Endodermal cell (in vitro differentiated cells): ENCODE measurements at regions not wholly inside any gene's neighbourhood (a gene's known extent, or its start where the extent isn't known, plus 50 kb on each side); places are given as distances from the start of the nearest gene placed in this dataset.
"Not testable (repeated sequence)": the region's sequence is repeated elsewhere in the genome, so short reads cannot be mapped to it uniquely, and the experiment has no call there.

Experiments used
- DNase-seq: peaks from one replicate; pipeline ENCODE4 v3.0.0-alpha.2; 2017
- H3K27ac ChIP-seq: 2 replicates; pipeline ENCODE4 v1.5.1; 2013; ENCODE audit warnings: mild to moderate bottlenecking, low read depth, low read length, moderate library complexity
- H3K27me3 ChIP-seq: 2 replicates; pipeline ENCODE4 v1.6.1; 2013; ENCODE audit warnings: mild to moderate bottlenecking, low read length, moderate library complexity; ENCODE audit not compliant: insufficient read depth, control insufficient read depth, poor library complexity, severe bottlenecking
- H3K36me3 ChIP-seq: 2 replicates; pipeline ENCODE4 v1.7.0; 2013; ENCODE audit warnings: mild to moderate bottlenecking, low read length, moderate library complexity; ENCODE audit not compliant: control insufficient read depth, insufficient read depth
- H3K4me1 ChIP-seq: one replicate; pipeline ENCODE4 v1.7.0; 2013; ENCODE audit warnings: low read length; ENCODE audit not compliant: control insufficient read depth, insufficient read depth
- H3K4me3 ChIP-seq: 2 replicates; pipeline ENCODE4 v1.5.1; 2013; ENCODE audit warnings: mild to moderate bottlenecking, low read length, moderate library complexity
- H3K9ac ChIP-seq: 2 replicates; pipeline ENCODE4 v1.6.1; 2013; ENCODE audit warnings: mild to moderate bottlenecking, low read length, moderate library complexity; ENCODE audit not compliant: poor library complexity, severe bottlenecking; ENCODE audit errors: extremely low read depth
- H3K9me3 ChIP-seq: 2 replicates; pipeline ENCODE4 v1.6.1; 2013; ENCODE audit warnings: mild to moderate bottlenecking, low read length, moderate library complexity; ENCODE audit not compliant: control insufficient read depth
- H3K27ac Mint-ChIP-seq: 2 replicates; pipeline ENCODE4 v1.8.0; 2020; ENCODE audit warnings: mixed read lengths
- H3K27me3 Mint-ChIP-seq: 2 replicates; pipeline ENCODE4 v1.8.0; 2021; ENCODE audit warnings: mild to moderate bottlenecking, mixed read lengths; ENCODE audit not compliant: insufficient read depth
- H3K36me3 Mint-ChIP-seq: 2 replicates; pipeline ENCODE4 v1.8.0; 2020; ENCODE audit warnings: low read depth, mixed read lengths
- H3K4me1 Mint-ChIP-seq: 2 replicates; pipeline ENCODE4 v1.8.0; 2020; ENCODE audit warnings: mixed read lengths
- H3K4me3 Mint-ChIP-seq: 2 replicates; pipeline ENCODE4 v1.8.0; 2020; ENCODE audit warnings: mild to moderate bottlenecking, moderate library complexity, mixed read lengths
- H3K9me3 Mint-ChIP-seq: 2 replicates; pipeline ENCODE4 v1.8.0; 2020; ENCODE audit warnings: mild to moderate bottlenecking, mixed read lengths
- WGBS, 2 experiments: methylation state at CpG; one replicate each; pipeline versions ENCODE4 v1.1.5 to v1.1.7; 2013; ENCODE audit warnings: missing lambda C conversion rate in 2 of 2, mixed read lengths in 1 of 2; ENCODE audit not compliant: insufficient coverage in 1 of 2, insufficient read length in 1 of 2; 5-methylcytosine and 5-hydroxymethylcytosine counted together
- TF ChIP-seq, protein P1 (sequence below): fragments of 200-600 bp; sonication (generic); conservative IDR thresholded peaks from 2 replicates; pipeline ENCODE4 v1.5.0; 2021; ENCODE audit warnings: antibody characterized with exemption, mild to moderate bottlenecking

DNA sequence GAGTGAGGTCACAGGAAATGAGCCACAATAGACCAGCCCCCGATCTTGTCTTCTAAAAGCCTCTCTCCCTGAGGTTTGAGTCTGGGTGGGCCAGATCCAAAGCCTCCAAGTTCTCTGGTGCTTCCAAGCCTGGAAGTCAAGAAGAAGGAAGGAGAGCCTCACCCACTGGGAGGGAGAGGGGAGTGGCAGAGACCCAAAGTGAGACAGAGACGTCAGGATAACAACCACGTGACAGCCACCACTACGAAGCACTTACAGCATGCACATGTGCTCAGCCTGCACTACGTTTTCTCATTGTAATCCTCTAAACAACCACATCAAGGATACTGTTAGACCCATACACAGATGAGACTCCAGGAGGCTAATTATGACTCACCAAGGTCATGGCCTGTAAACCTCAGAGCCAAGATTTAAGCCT lies 197.3 kb upstream of the LINGO1 start:
- H3K4me3 Mint-ChIP-seq = no peak overlapping the region
- H3K36me3 ChIP-seq = no peaks in the 10 kb centered on the region
- H3K9ac ChIP-seq = no peak overlapping the region
- no peaks in the 10 kb centered on the region for H3K4me1 Mint-ChIP-seq
- peak; percentile 29 for DNase-seq
- TF ChIP-seq, protein P1, sequence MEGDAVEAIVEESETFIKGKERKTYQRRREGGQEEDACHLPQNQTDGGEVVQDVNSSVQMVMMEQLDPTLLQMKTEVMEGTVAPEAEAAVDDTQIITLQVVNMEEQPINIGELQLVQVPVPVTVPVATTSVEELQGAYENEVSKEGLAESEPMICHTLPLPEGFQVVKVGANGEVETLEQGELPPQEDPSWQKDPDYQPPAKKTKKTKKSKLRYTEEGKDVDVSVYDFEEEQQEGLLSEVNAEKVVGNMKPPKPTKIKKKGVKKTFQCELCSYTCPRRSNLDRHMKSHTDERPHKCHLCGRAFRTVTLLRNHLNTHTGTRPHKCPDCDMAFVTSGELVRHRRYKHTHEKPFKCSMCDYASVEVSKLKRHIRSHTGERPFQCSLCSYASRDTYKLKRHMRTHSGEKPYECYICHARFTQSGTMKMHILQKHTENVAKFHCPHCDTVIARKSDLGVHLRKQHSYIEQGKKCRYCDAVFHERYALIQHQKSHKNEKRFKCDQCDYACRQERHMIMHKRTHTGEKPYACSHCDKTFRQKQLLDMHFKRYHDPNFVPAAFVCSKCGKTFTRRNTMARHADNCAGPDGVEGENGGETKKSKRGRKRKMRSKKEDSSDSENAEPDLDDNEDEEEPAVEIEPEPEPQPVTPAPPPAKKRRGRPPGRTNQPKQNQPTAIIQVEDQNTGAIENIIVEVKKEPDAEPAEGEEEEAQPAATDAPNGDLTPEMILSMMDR = no peak
- no peak overlapping the region for H3K27ac ChIP-seq
- H3K27ac Mint-ChIP-seq = no peak overlapping the region
- 78 to 84% methylated on average over 2 to 5 of the region's 5 CpGs for WGBS, 2 experiments
- no peaks in the 10 kb centered on the region for H3K36me3 Mint-ChIP-seq
- no peak overlapping the region for H3K4me3 ChIP-seq
- H3K9me3 Mint-ChIP-seq = no peaks in the 10 kb centered on the region
- no peaks in the 10 kb centered on the region for H3K27me3 ChIP-seq
- no peaks in the 10 kb centered on the region for H3K4me1 ChIP-seq
- H3K9me3 ChIP-seq = no peaks in the 10 kb centered on the region
- H3K27me3 Mint-ChIP-seq = no peaks in the 10 kb centered on the region

DNA sequence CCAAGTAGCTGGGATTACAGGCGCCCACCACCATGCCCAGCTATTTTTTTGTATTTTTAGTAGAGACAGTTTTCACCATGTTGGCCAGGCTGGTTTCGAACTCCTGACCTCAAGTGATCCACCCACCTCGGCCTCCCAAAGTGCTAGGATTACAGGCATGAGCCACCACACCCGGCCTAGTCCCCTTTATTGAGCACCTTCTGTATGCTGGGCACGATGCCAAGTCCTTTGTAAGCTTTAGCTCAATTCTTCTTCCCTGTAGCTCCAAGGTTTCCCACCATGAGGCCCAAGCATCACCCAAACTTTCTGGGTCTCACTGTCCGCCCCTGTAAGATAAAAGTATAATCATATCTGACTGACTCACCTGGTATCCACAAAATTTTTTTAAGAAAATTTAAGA lies 196.6 kb upstream of the LINGO1 start:
- WGBS, 2 experiments = 83 to 87% methylated on average over 4 to 6 of the region's 6 CpGs

DNA sequence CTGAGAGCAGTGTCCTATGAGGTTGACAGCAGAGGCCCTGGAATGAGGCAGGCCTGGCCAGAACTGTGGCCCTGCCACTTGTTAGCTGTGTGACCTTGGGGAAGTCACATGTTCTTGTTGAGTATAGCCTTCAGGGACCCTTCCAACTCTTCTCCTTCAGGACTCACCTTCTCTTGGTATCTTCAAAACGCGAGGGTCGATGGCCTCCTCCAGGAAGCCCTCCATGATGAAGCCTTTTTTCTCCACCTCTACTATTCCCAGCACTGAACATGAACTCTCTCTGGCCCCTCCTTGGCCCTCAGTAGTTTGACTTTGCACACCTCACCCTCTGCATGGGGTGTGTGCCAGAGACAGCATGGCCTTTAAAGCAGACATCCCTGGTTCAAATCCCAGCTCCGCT lies 195.1 kb upstream of the LINGO1 start:
- H3K36me3 ChIP-seq = no peaks in the 10 kb centered on the region
- no peak overlapping the region for H3K27ac Mint-ChIP-seq

More for the DNA sequence above, 196.6 kb upstream of the LINGO1 start:
- H3K27me3 Mint-ChIP-seq, H3K4me1 ChIP-seq, H3K9me3 Mint-ChIP-seq, H3K4me1 Mint-ChIP-seq, H3K36me3 Mint-ChIP-seq, DNase-seq, H3K36me3 ChIP-seq, H3K4me3 ChIP-seq, H3K9ac ChIP-seq, H3K9me3 ChIP-seq, H3K27me3 ChIP-seq, H3K27ac Mint-ChIP-seq, H3K27ac ChIP-seq, H3K4me3 Mint-ChIP-seq: not testable (repeated sequence)

More for the DNA sequence above, 195.1 kb upstream of the LINGO1 start:
- no peak for DNase-seq
- Mint-ChIP-seq H3K4me1 (no peaks in the 10 kb centered on the region), H3K27me3 (peaks cover 4% of the 10 kb centered on the region), H3K4me3 (no peak overlapping the region), H3K36me3 (no peaks in the 10 kb centered on the region), H3K9me3 (no peaks in the 10 kb centered on the region)
- Histone ChIP-seq H3K27me3 (peaks cover 3% of the 10 kb centered on the region), H3K4me1 (no peaks in the 10 kb centered on the region), H3K4me3 (no peak overlapping the region), H3K9ac (no peak overlapping the region), H3K27ac (no peak overlapping the region), H3K9me3 (no peaks in the 10 kb centered on the region)
- 94 to 96% methylated on average over 4 of the region's 4 CpGs for WGBS, 2 experiments
- TF ChIP-seq, protein P1 = no peak
